ENCODE measurements at regions not wholly inside any gene's neighbourhood (a gene's known extent, or its start where the extent isn't known, plus 50 kb on each side); places are given as distances from the start of the nearest gene placed in this dataset.

DNA sequence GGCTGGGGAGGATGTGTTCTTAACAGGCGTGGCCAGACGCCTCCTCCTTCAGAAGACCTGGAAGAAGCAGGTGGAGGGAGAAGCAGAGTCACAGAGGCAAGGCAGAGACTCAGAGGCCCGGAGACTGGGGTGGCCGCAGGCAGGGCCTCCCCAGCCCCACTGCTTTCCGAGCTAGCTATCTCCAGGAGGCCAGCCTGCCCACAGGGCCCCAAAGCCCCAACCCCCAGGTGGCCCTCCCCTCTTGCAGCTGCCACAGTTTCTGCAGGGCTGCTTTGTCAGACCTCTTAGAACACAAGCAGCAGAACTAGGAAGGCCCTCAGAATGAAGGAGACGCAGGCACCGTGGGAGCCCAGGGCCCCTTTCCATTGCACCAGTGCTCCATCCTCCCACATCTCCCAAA, 69.0 kb upstream of the MLN start:
- H3K27me3 ChIP-seq (ENCODE audit: control insufficient read depth, insufficient read depth, low read length) = peaks cover 46% of the 10 kb centered on the region
- TF ChIP-seq, protein P1, sequence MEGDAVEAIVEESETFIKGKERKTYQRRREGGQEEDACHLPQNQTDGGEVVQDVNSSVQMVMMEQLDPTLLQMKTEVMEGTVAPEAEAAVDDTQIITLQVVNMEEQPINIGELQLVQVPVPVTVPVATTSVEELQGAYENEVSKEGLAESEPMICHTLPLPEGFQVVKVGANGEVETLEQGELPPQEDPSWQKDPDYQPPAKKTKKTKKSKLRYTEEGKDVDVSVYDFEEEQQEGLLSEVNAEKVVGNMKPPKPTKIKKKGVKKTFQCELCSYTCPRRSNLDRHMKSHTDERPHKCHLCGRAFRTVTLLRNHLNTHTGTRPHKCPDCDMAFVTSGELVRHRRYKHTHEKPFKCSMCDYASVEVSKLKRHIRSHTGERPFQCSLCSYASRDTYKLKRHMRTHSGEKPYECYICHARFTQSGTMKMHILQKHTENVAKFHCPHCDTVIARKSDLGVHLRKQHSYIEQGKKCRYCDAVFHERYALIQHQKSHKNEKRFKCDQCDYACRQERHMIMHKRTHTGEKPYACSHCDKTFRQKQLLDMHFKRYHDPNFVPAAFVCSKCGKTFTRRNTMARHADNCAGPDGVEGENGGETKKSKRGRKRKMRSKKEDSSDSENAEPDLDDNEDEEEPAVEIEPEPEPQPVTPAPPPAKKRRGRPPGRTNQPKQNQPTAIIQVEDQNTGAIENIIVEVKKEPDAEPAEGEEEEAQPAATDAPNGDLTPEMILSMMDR (IDR thresholded peaks at IDR 0.05; ENCODE audit: low read depth, low read length) = no peak
- CTCF ChIA-PET = no interaction called here
- no peaks in the 10 kb centered on the region for H3K9me3 ChIP-seq (ENCODE audit: control insufficient read depth, insufficient read depth, low read length)
- no peak for DNase-seq (ENCODE audit: low read depth, low spot score)
- no peak overlapping the region for H3K4me3 ChIP-seq (ENCODE audit: low read depth, low read length)
- no peak overlapping the region for H3K27ac ChIP-seq (ENCODE audit: low read depth, low read length)
- POLR2A ChIA-PET = no interaction called here

DNA sequence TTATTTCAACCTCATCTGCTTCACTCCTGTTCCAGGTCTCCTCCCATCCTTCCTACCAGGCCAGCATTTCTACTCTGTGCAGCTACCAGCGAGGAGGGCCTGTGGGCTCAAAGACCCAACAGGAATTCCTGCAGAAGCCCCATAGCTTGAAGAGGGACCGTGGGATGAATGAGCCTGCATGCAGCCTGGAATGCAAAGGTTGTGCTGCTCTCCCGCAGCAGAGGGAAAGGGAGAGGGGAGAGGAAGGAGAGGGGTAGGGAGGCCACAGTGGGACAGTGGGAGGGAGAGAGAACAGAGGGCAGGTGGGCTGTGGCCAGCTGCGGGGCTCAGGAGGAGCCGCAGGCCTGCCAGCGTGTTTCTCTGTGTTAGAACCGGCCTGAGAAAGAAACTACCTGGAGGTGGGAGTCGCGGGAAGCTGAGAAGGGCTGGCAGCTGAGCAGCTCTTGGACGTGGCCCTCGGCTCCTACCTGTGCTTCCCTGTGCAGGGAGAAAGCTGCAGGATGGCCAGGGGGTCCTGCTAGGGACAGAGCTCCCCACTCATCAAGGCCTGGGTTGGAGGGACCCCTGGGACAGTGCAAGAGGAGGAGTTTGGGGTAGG, 66.1 kb upstream of the MLN start:
- Histone ChIP-seq H3K9me3 (ENCODE audit: control insufficient read depth, insufficient read depth, low read length) (no peaks in the 10 kb centered on the region), H3K27me3 (ENCODE audit: control insufficient read depth, insufficient read depth, low read length) (peaks cover 48% of the 10 kb centered on the region), H3K4me3 (ENCODE audit: low read depth, low read length) (no peak overlapping the region), H3K27ac (ENCODE audit: low read depth, low read length) (no peak overlapping the region)
- ChIA-PET POLR2A (interaction anchor here (0.6 kb wide), 1 partner anchor 358 kb away, joined by 6 read pairs; no protein-coding TSS in a partner anchor), CTCF (interaction anchor here (1.3 kb wide), 1 partner anchor 99 kb away, joined by 3 read pairs; no protein-coding TSS in a partner anchor)
- TF ChIP-seq, protein P1 (IDR thresholded peaks at IDR 0.05; ENCODE audit: low read depth, low read length) = no peak
- no peak for DNase-seq (ENCODE audit: low read depth, low spot score)

DNA sequence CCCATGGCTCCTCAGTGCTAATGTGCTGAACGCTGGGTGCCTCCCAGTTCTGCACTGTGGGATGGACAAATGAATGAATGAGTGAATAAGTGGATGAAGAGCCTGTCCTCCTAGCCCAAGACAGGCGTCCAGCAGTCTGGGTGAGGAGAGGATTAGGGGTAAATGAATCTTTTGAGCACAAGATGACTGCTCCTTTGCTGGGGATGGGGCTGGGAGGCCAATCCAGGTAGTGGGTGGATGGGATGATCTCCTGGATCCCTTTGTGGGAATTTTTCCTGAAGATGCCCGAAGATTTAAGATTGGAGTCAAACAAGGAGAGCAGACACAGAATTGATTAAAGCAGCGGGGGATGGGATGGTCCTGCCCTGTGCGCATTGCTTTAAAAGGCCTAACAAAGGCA, 65.3 kb upstream of the MLN start:
- CTCF ChIA-PET = interaction anchor here (0.7 to 1.3 kb wide), 2 partner anchors 98 to 158 kb away, joined by 3 to 5 read pairs; partner anchors contain the start of gene UQCC2
- H3K27me3 ChIP-seq (ENCODE audit: control insufficient read depth, insufficient read depth, low read length) = peaks cover 45% of the 10 kb centered on the region
- POLR2A ChIA-PET = no interaction called here

DNA sequence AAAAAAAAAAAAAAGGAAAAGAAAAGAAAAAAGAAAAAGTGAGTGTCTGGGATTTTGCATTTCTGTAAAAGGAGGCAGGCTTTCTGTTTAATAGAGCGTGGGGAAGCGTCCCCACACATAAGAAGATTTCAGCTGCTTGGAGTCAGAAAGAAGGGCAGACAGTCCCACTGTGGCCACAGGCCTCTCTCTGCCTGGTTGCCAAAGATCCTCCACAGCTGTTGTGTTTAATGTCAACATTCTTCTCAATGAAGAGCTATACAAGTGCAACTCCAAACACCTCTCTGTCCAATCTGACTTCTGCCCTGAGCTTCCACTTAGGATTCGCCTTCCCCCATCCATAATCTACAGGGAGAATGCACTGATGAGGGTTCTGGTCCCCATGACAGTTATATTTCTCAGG, 64.3 kb upstream of the MLN start:
- peaks cover 45% of the 10 kb centered on the region for H3K27me3 ChIP-seq (ENCODE audit: control insufficient read depth, insufficient read depth, low read length)
- ChIA-PET CTCF (interaction anchor here (0.7 to 1.1 kb wide), 2 partner anchors 48 to 97 kb away, joined by 3 to 5 read pairs; no protein-coding TSS in a partner anchor), POLR2A (interaction anchor here (0.7 kb wide), 1 partner anchor 157 kb away, joined by 3 read pairs; the partner anchor contains the start of gene UQCC2)
- no peak overlapping the region for H3K4me3 ChIP-seq (ENCODE audit: low read depth, low read length)
- H3K27ac ChIP-seq (ENCODE audit: low read depth, low read length) = no peak overlapping the region
- TF ChIP-seq, protein P1 (IDR thresholded peaks at IDR 0.05; ENCODE audit: low read depth, low read length) = no peak
- H3K9me3 ChIP-seq (ENCODE audit: control insufficient read depth, insufficient read depth, low read length) = no peaks in the 10 kb centered on the region
- no peak for DNase-seq (ENCODE audit: low read depth, low spot score)

More for the DNA sequence above, 65.3 kb upstream of the MLN start:
- TF ChIP-seq, protein P1 (IDR thresholded peaks at IDR 0.05; ENCODE audit: low read depth, low read length) = no peak
- Histone ChIP-seq H3K27ac (ENCODE audit: low read depth, low read length) (no peak overlapping the region), H3K9me3 (ENCODE audit: control insufficient read depth, insufficient read depth, low read length) (no peaks in the 10 kb centered on the region), H3K4me3 (ENCODE audit: low read depth, low read length) (no peak overlapping the region)
- no peak for DNase-seq (ENCODE audit: low read depth, low spot score)

DNA sequence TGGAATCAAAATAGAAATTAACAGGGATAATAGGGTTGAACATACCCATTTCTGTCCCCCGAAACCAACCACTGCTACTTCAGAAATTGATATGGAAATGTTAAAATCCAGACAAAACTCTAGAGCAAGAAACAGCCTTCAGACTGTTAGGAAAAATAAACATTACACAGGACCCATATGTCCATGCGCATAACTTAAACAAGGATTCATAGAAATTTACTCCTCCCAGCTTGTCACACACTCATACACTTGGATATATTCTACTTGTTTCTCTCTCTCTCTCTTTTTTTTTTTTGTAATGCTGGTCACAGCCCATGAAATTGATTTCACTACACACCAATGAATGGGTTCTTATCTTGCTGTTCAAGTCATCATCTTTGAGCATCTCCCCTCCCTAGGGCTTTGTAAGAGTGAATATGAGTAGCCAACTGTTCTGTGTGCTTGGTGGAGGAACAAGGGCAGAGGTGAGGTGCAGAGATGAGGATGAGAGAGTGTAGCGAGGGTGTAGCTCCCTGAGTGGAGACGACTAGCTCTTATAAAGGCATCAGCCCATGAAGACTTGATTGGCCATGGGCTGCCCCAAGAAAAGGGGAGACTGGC, 61.8 kb upstream of the MLN start:
- H3K4me3 ChIP-seq (ENCODE audit: low read depth, low read length) = no peak overlapping the region
- POLR2A ChIA-PET = no interaction called here
- peaks cover 43% of the 10 kb centered on the region for H3K27me3 ChIP-seq (ENCODE audit: control insufficient read depth, insufficient read depth, low read length)
- TF ChIP-seq, protein P1 (IDR thresholded peaks at IDR 0.05; ENCODE audit: low read depth, low read length) = no peak
- H3K27ac ChIP-seq (ENCODE audit: low read depth, low read length) = no peak overlapping the region
- no peaks in the 10 kb centered on the region for H3K9me3 ChIP-seq (ENCODE audit: control insufficient read depth, insufficient read depth, low read length)
- no peak for DNase-seq (ENCODE audit: low read depth, low spot score)
- CTCF ChIA-PET = no interaction called here
